Gastroesophageal sphincter (tissue), 3 donors: ENCODE measurements at regions not wholly inside any gene's neighbourhood (a gene's known extent, or its start where the extent isn't known, plus 50 kb on each side); places are given as distances from the start of the nearest gene placed in this dataset.

Source experiments
- CTCF ChIP-seq, 4 experiments: fragments of 200-600 bp in 2 of 4; fragments of 450-650 bp in 2 of 4; sonication (generic) in 1 of 4; IDR thresholded peaks; one replicate each; pipeline ENCODE4 v1.5.1; 2017 to 2019; ENCODE audit warnings: antibody characterized with exemption in 4 of 4, mild to moderate bottlenecking in 2 of 4, moderate library complexity in 2 of 4
- POLR2A ChIP-seq, 2 donors: fragments of 450-650 bp; IDR thresholded peaks; one replicate each; pipeline ENCODE4 v1.6.1; 2017; ENCODE audit warnings: antibody characterized with exemption in 2 of 2, mild to moderate bottlenecking in 2 of 2, moderate library complexity in 1 of 2

DNA sequence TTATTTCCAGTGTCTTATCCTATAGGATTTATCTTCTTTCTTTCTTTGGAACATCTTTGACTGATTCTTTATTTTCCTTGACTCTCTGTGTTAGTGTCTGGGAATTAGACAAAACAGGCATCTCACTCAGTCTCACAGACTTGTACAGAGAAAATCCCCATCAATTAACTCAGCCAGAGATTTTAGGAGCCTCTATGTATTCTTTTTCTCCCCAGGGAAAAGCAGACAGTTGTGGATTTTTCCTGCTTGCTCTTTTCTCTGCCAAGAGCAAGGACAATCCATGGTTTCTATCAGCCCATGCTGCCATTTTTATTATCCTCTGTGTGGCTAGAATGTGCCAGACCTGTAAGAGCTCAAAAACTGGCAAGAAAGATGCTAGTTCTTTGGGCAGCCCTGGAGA, 595.1 kb downstream of the SNAPC1 start:
- no peak for TF ChIP-seq CTCF (IDR thresholded peaks at IDR 0.05)
- TF ChIP-seq POLR2A (IDR thresholded peaks at IDR 0.05) = no peak
